ENCODE measurements at regions not wholly inside any gene's neighbourhood (a gene's known extent, or its start where the extent isn't known, plus 50 kb on each side); places are given as distances from the start of the nearest gene placed in this dataset.
"Not testable (repeated sequence)": the region's sequence is repeated elsewhere in the genome, so short reads cannot be mapped to it uniquely, and the experiment has no call there.

GRCh38 chr15:22228101-22228762, 147.9 kb downstream of the OR4M2 start:
- H3K4me3 Mint-ChIP-seq: no peak overlapping the region
- H3K27ac Mint-ChIP-seq: peak overlapping the region in 1 of 7 donors; percentile 46
- Histone ChIP-seq H3K4me3 (ENCODE audit: low read length in 2 of 2) (no peak overlapping the region), H3K4me1 (ENCODE audit: insufficient read depth, low read length) (peaks cover 3% of the 10 kb centered on the region), H3K27ac (ENCODE audit: low read depth, low read length) (no peak overlapping the region), H3K27me3 (ENCODE audit: insufficient read depth, low read length) (no peaks in the 10 kb centered on the region), H3K9me3 (ENCODE audit: control insufficient read depth in 1 of 2, low read length in 2 of 2) (no peaks in the 10 kb centered on the region), H3K36me3 (ENCODE audit: insufficient read depth, low read length) (no peaks in the 10 kb centered on the region)
- no peak for DNase-seq
- H3K9me3 Mint-ChIP-seq: no peaks in the 10 kb centered on the region
- no peaks in the 10 kb centered on the region for H3K36me3 Mint-ChIP-seq
- POLR2A ChIA-PET (ENCODE audit: partially characterized antibody): no interaction called here
- intact Hi-C loops (cut with micrococcal nuclease): no loop called here
- H3K4me1 Mint-ChIP-seq: peaks cover 6 to 13% (median 9%) of the 10 kb centered on the region in 4 donors
- CTCF ChIA-PET (ENCODE audit: partially characterized antibody): interaction anchor here (9.0 kb wide), 1 partner anchor 1870 kb away, joined by 200 read pairs; no protein-coding TSS in a partner anchor
- H3K27me3 Mint-ChIP-seq: no peaks in the 10 kb centered on the region

- Mint-ChIP-seq H3K36me3 (no peaks in the 10 kb centered on the region), H3K27me3 (no peaks in the 10 kb centered on the region), H3K4me3 (no peak overlapping the region), H3K4me1 (peaks cover 0 to 1% (median 0%) of the 10 kb centered on the region in 4 donors), H3K27ac (peak overlapping the region in 2 of 7 donors; percentile 16 to 20), H3K9me3 (peaks cover 0 to 6% (median 0%) of the 10 kb centered on the region in 8 donors)
- Histone ChIP-seq H3K9me3 (ENCODE audit: control insufficient read depth in 1 of 2, low read length in 2 of 2) (no peaks in the 10 kb centered on the region), H3K27me3 (ENCODE audit: insufficient read depth, low read length) (no peaks in the 10 kb centered on the region), H3K4me1 (ENCODE audit: insufficient read depth, low read length) (no peaks in the 10 kb centered on the region), H3K36me3 (ENCODE audit: insufficient read depth, low read length) (no peaks in the 10 kb centered on the region), H3K27ac (ENCODE audit: low read depth, low read length) (no peak overlapping the region), H3K4me3 (ENCODE audit: low read length in 2 of 2) (no peak overlapping the region)
- intact Hi-C loops (cut with micrococcal nuclease): no loop called here
- DNase-seq: no peak
- ChIA-PET CTCF (ENCODE audit: partially characterized antibody) (interaction anchor here (1.0 kb wide), 1 partner anchor 1874 kb away, joined by 3 read pairs; no protein-coding TSS in a partner anchor), POLR2A (ENCODE audit: partially characterized antibody) (no interaction called here)
Observed at GRCh38 chr15:22229990-22230819, 149.9 kb downstream of the OR4M2 start.

GRCh38 chr15:22231603-22232002, 151.3 kb downstream of the OR4M2 start:
- no peak for DNase-seq
- H3K4me1 Mint-ChIP-seq: peaks cover 0 to 1% (median 0%) of the 10 kb centered on the region in 4 donors
- H3K27me3 Mint-ChIP-seq: no peaks in the 10 kb centered on the region
- H3K36me3 ChIP-seq (ENCODE audit: insufficient read depth, low read length): no peaks in the 10 kb centered on the region
- H3K36me3 Mint-ChIP-seq: no peaks in the 10 kb centered on the region
- no peaks in the 10 kb centered on the region for H3K27me3 ChIP-seq (ENCODE audit: insufficient read depth, low read length)
- H3K4me3 ChIP-seq (ENCODE audit: low read length in 2 of 2): no peak overlapping the region
- H3K9me3 Mint-ChIP-seq: peaks cover 0 to 8% (median 0%) of the 10 kb centered on the region in 8 donors
- no peak overlapping the region for H3K4me3 Mint-ChIP-seq
- no peak overlapping the region for H3K27ac Mint-ChIP-seq
- H3K9me3 ChIP-seq (ENCODE audit: control insufficient read depth in 1 of 2, low read length in 2 of 2): no peaks in the 10 kb centered on the region
- no peaks in the 10 kb centered on the region for H3K4me1 ChIP-seq (ENCODE audit: insufficient read depth, low read length)
- intact Hi-C loops (cut with micrococcal nuclease): no loop called here
- CTCF ChIA-PET (ENCODE audit: partially characterized antibody): no interaction called here
- H3K27ac ChIP-seq (ENCODE audit: low read depth, low read length): no peak overlapping the region
- POLR2A ChIA-PET (ENCODE audit: partially characterized antibody): no interaction called here

- ChIA-PET CTCF (ENCODE audit: partially characterized antibody) (no interaction called here), POLR2A (ENCODE audit: partially characterized antibody) (no interaction called here)
- Mint-ChIP-seq H3K36me3 (no peaks in the 10 kb centered on the region), H3K4me1 (peaks cover 0 to 1% (median 0%) of the 10 kb centered on the region in 4 donors), H3K4me3 (no peak overlapping the region), H3K27ac (peak overlapping the region in 1 of 7 donors; percentile 49), H3K9me3 (peaks cover 0 to 8% (median 0%) of the 10 kb centered on the region in 8 donors), H3K27me3 (no peaks in the 10 kb centered on the region)
- DNase-seq: no peak
- Histone ChIP-seq H3K9me3 (ENCODE audit: control insufficient read depth in 1 of 2, low read length in 2 of 2) (no peaks in the 10 kb centered on the region), H3K27me3 (ENCODE audit: insufficient read depth, low read length) (no peaks in the 10 kb centered on the region), H3K27ac (ENCODE audit: low read depth, low read length) (no peak overlapping the region), H3K4me3 (ENCODE audit: low read length in 2 of 2) (no peak overlapping the region), H3K36me3 (ENCODE audit: insufficient read depth, low read length) (no peaks in the 10 kb centered on the region), H3K4me1 (ENCODE audit: insufficient read depth, low read length) (no peaks in the 10 kb centered on the region)
- intact Hi-C loops (cut with micrococcal nuclease): no loop called here
Observed at GRCh38 chr15:22232675-22233074, 152.3 kb downstream of the OR4M2 start.

GRCh38 chr15:22235261-22235930, 155.1 kb downstream of the OR4M2 start:
- H3K36me3 Mint-ChIP-seq; H3K4me3 ChIP-seq (ENCODE audit: low read length in 2 of 2); H3K9me3 ChIP-seq (ENCODE audit: control insufficient read depth in 1 of 2, low read length in 2 of 2); DNase-seq; H3K4me1 ChIP-seq (ENCODE audit: insufficient read depth, low read length); H3K27ac ChIP-seq (ENCODE audit: low read depth, low read length); H3K27me3 Mint-ChIP-seq; POLR2A ChIA-PET (ENCODE audit: partially characterized antibody); intact Hi-C loops (cut with micrococcal nuclease); H3K36me3 ChIP-seq (ENCODE audit: insufficient read depth, low read length); H3K4me1 Mint-ChIP-seq; H3K4me3 Mint-ChIP-seq; H3K9me3 Mint-ChIP-seq; H3K27me3 ChIP-seq (ENCODE audit: insufficient read depth, low read length): not testable (repeated sequence)
- CTCF ChIA-PET (ENCODE audit: partially characterized antibody): interaction anchor here (1.1 kb wide), 1 partner anchor 1877 kb away, joined by 3 read pairs; no protein-coding TSS in a partner anchor
- peak overlapping the region in 1 of 7 donors; percentile 36 for H3K27ac Mint-ChIP-seq

GRCh38 chr15:22236469-22236868, 156.1 kb downstream of the OR4M2 start:
- H3K9me3 Mint-ChIP-seq: peaks cover 0 to 8% (median 0%) of the 10 kb centered on the region in 8 donors
- no peaks in the 10 kb centered on the region for H3K36me3 Mint-ChIP-seq
- no peak overlapping the region for H3K27ac ChIP-seq (ENCODE audit: low read depth, low read length)
- ChIA-PET POLR2A (ENCODE audit: partially characterized antibody) (no interaction called here), CTCF (ENCODE audit: partially characterized antibody) (no interaction called here)
- H3K4me3 ChIP-seq (ENCODE audit: low read length in 2 of 2): no peak overlapping the region
- no peaks in the 10 kb centered on the region for H3K27me3 ChIP-seq (ENCODE audit: insufficient read depth, low read length)
- no peaks in the 10 kb centered on the region for H3K9me3 ChIP-seq (ENCODE audit: control insufficient read depth in 1 of 2, low read length in 2 of 2)
- H3K27me3 Mint-ChIP-seq: no peaks in the 10 kb centered on the region
- peak overlapping the region in 1 of 7 donors; percentile 61 for H3K27ac Mint-ChIP-seq
- no peak for DNase-seq
- H3K4me3 Mint-ChIP-seq: no peak overlapping the region
- intact Hi-C loops (cut with micrococcal nuclease): no loop called here
- peaks cover 0 to 1% (median 0%) of the 10 kb centered on the region in 4 donors for H3K4me1 Mint-ChIP-seq
- H3K4me1 ChIP-seq (ENCODE audit: insufficient read depth, low read length): no peaks in the 10 kb centered on the region
- no peaks in the 10 kb centered on the region for H3K36me3 ChIP-seq (ENCODE audit: insufficient read depth, low read length)

- Histone ChIP-seq H3K36me3 (ENCODE audit: insufficient read depth, low read length) (no peaks in the 10 kb centered on the region), H3K4me3 (ENCODE audit: low read length in 2 of 2) (no peak overlapping the region), H3K27me3 (ENCODE audit: insufficient read depth, low read length) (no peaks in the 10 kb centered on the region), H3K9me3 (ENCODE audit: control insufficient read depth in 1 of 2, low read length in 2 of 2) (no peaks in the 10 kb centered on the region), H3K27ac (ENCODE audit: low read depth, low read length) (no peak overlapping the region), H3K4me1 (ENCODE audit: insufficient read depth, low read length) (no peaks in the 10 kb centered on the region)
- Mint-ChIP-seq H3K27me3 (no peaks in the 10 kb centered on the region), H3K36me3 (no peaks in the 10 kb centered on the region), H3K4me1 (no peaks in the 10 kb centered on the region), H3K4me3 (no peak overlapping the region), H3K9me3 (peaks cover 0 to 8% (median 0%) of the 10 kb centered on the region in 8 donors), H3K27ac (peak overlapping the region in 1 of 7 donors; percentile 8)
- DNase-seq: no peak
- CTCF ChIA-PET (ENCODE audit: partially characterized antibody): no interaction called here
- intact Hi-C loops (cut with micrococcal nuclease): no loop called here
- POLR2A ChIA-PET (ENCODE audit: partially characterized antibody): no interaction called here
Observed at GRCh38 chr15:22237891-22238275, 157.6 kb downstream of the OR4M2 start.
